Activated T-helper 1 cell treated with anti-CD3 and anti-CD28 coated beads, Interleukin-12 subunit alpha, Interleukin-12 subunit beta, Interleukin-2, Interleukin-4 antibody, amounts not matched to agents 30 ng/mL and 10 ng/mL and 1 ng/mL, durations not matched to agents 14 hours and 24 hours and 36 hours (primary cell): ENCODE measurements at regions not wholly inside any gene's neighbourhood (a gene's known extent, or its start where the extent isn't known, plus 50 kb on each side); places are given as distances from the start of the nearest gene placed in this dataset.

Experiments
- DNase-seq: peaks from one replicate; pipeline ENCODE4 v3.0.0; 2021; ENCODE audit warnings: low spot score
- H3K27ac Mint-ChIP-seq: one replicate; pipeline ENCODE4 v1.8.0; 2021; ENCODE audit warnings: mild to moderate bottlenecking, mixed read lengths
- H3K27me3 Mint-ChIP-seq: one replicate; pipeline ENCODE4 v1.8.0; 2022; ENCODE audit warnings: mild to moderate bottlenecking, moderate library complexity, mixed read lengths; ENCODE audit not compliant: insufficient read depth
- H3K36me3 Mint-ChIP-seq: one replicate; pipeline ENCODE4 v1.8.0; 2021; ENCODE audit warnings: low read depth, mixed read lengths
- H3K4me1 Mint-ChIP-seq: one replicate; pipeline ENCODE4 v1.8.0; 2021; ENCODE audit warnings: low read depth, mixed read lengths
- H3K4me3 Mint-ChIP-seq: one replicate; pipeline ENCODE4 v1.8.0; 2021; ENCODE audit warnings: mild to moderate bottlenecking, moderate library complexity, mixed read lengths
- H3K9me3 Mint-ChIP-seq: one replicate; pipeline ENCODE4 v1.8.0; 2021; ENCODE audit warnings: mixed read lengths
- intact Hi-C: fragments of 100-400 bp; cut with micrococcal nuclease; formaldehyde crosslinking; loops from one replicate; pipeline ENCODE4 v1.15.1; 2024

DNA sequence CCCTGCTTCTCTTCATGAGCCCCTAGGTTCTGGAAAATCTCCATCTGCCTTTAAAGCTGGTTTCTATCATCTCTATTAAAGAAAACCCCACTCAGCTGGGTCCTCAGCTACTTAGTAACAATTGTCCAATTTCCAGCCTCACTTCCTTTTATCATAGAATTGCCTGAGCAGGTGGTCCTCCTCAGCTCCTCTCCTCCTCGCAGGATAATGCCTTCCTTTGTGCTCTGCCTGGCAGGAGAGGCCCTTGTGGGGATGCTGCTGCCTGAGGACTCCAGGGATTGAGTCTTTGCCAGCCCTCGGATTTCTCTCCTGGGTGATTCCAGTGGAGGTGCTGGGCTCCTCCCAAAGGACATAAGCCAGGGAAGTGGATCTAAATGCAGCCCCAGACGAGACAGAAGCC lies 448.3 kb downstream of the INSC start:
- no peak for DNase-seq
- H3K9me3 Mint-ChIP-seq, result no peaks in the 10 kb centered on the region
- intact Hi-C loops, result no loop called here

GRCh38 chr11:15565880-15566279 lies 451.2 kb downstream of the INSC start:
- intact Hi-C loops, result no loop called here
- Mint-ChIP-seq H3K36me3 (no peaks in the 10 kb centered on the region), H3K9me3 (no peaks in the 10 kb centered on the region), H3K27me3 (no peaks in the 10 kb centered on the region), H3K27ac (no peak overlapping the region), H3K4me1 (no peaks in the 10 kb centered on the region), H3K4me3 (no peak overlapping the region)
- DNase-seq, result no peak

More for the DNA sequence above, 448.3 kb downstream of the INSC start:
- H3K4me3 Mint-ChIP-seq, result no peak overlapping the region
- H3K36me3 Mint-ChIP-seq, result no peaks in the 10 kb centered on the region
- H3K27ac Mint-ChIP-seq, result no peak overlapping the region
- H3K4me1 Mint-ChIP-seq, result no peaks in the 10 kb centered on the region
- H3K27me3 Mint-ChIP-seq, result no peaks in the 10 kb centered on the region

DNA sequence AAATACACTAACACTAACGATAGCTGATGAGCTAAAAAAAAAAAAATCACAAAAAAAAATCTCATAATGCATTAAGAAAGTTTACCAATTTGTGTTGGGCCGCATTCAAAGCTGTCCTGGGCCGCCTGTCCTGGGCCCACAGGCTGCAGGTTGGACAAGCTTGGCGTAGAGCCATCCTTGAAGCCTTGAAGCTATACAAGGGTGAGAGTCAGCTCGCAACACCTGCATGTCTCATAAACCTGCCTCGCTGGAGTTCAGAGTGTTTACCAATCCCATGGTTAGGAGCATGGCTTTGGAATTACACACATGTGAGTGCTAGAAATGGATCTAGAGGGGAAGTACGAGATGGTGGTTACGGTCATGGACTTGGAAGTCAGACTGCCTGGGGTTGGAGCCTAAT lies 453.7 kb downstream of the INSC start:
- intact Hi-C loops, result no loop called here
- Mint-ChIP-seq H3K9me3 (no peaks in the 10 kb centered on the region), H3K4me3 (no peak overlapping the region), H3K4me1 (no peaks in the 10 kb centered on the region), H3K27me3 (no peaks in the 10 kb centered on the region), H3K27ac (no peak overlapping the region), H3K36me3 (no peaks in the 10 kb centered on the region)
- DNase-seq, result no peak

DNA sequence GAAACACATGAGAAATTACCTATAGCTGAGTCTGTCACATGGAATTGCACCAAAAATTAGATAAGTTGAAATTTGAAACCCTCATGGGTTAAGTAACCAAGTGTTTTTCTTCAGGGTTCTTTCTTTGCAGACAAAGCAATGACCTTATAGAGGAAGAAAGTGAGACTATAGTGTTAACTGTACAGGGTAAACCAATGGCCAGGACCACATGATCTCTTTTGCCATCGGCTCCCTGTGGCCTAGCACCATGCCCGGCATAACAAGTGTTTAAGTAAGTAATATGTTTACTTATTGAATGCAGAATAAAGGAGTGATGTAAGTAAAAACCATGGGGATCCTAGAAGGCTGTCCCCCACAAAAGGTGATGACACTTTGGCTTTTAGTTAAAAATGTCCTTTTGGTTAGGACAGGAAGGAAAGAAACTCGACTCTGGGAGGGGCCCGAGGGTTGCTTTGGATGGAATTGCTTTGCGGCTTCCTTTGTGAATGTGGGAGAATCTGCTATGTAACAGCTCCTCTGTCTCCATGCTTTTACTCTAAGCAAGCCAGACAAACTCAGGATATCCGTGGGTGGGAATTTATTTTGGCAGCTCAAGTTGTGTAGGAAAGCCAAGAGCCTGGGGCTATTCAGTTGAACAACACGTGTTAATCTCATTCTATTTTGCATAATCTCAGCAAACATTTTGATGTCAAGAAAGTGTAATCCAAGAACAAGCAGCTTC lies 454.7 kb downstream of the INSC start:
- H3K36me3 Mint-ChIP-seq, result no peaks in the 10 kb centered on the region
- H3K4me1 Mint-ChIP-seq, result no peaks in the 10 kb centered on the region
- H3K4me3 Mint-ChIP-seq, result no peak overlapping the region
- no peaks in the 10 kb centered on the region for H3K27me3 Mint-ChIP-seq
- intact Hi-C loops, result no loop called here
- H3K27ac Mint-ChIP-seq, result no peak overlapping the region
- H3K9me3 Mint-ChIP-seq, result no peaks in the 10 kb centered on the region
- DNase-seq, result no peak

GRCh38 chr11:15575409-15575808 lies 460.7 kb downstream of the INSC start:
- no peak overlapping the region for H3K27ac Mint-ChIP-seq
- H3K27me3 Mint-ChIP-seq, result no peaks in the 10 kb centered on the region
- no peak for DNase-seq
- intact Hi-C loops, result no loop called here
- H3K9me3 Mint-ChIP-seq, result no peaks in the 10 kb centered on the region
- H3K4me3 Mint-ChIP-seq, result no peak overlapping the region
- no peaks in the 10 kb centered on the region for H3K36me3 Mint-ChIP-seq
- no peaks in the 10 kb centered on the region for H3K4me1 Mint-ChIP-seq

- H3K27ac Mint-ChIP-seq, result no peak overlapping the region
- H3K27me3 Mint-ChIP-seq, result no peaks in the 10 kb centered on the region
- intact Hi-C loops, result no loop called here
- no peaks in the 10 kb centered on the region for H3K9me3 Mint-ChIP-seq
- H3K4me1 Mint-ChIP-seq, result no peaks in the 10 kb centered on the region
- no peak for DNase-seq
- no peak overlapping the region for H3K4me3 Mint-ChIP-seq
- no peaks in the 10 kb centered on the region for H3K36me3 Mint-ChIP-seq
Measured at GRCh38 chr11:15576769-15577168, 462.0 kb downstream of the INSC start.

DNA sequence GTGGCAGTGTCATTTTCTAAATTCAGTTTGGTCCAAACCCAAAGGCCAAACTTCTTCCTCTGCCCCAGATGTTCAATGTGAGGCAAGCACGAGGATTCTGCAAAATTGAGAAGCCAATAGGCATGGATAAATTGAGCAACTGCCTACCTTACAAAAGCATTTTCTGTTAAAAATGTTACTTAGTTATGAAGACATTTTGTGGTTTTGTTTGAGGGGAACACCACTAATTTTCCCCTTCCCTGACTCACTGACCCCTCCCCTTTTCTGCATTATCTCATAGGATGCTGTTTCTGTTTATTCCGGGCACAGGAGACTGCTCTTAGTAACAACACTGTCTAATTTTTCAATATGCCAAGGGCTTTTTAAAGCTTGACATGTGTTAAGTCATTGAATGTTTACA lies 462.8 kb downstream of the INSC start:
- Mint-ChIP-seq H3K27me3 (no peaks in the 10 kb centered on the region), H3K9me3 (no peaks in the 10 kb centered on the region), H3K36me3 (no peaks in the 10 kb centered on the region), H3K4me1 (no peaks in the 10 kb centered on the region), H3K27ac (no peak overlapping the region), H3K4me3 (no peak overlapping the region)
- no peak for DNase-seq
- intact Hi-C loops, result no loop called here

DNA sequence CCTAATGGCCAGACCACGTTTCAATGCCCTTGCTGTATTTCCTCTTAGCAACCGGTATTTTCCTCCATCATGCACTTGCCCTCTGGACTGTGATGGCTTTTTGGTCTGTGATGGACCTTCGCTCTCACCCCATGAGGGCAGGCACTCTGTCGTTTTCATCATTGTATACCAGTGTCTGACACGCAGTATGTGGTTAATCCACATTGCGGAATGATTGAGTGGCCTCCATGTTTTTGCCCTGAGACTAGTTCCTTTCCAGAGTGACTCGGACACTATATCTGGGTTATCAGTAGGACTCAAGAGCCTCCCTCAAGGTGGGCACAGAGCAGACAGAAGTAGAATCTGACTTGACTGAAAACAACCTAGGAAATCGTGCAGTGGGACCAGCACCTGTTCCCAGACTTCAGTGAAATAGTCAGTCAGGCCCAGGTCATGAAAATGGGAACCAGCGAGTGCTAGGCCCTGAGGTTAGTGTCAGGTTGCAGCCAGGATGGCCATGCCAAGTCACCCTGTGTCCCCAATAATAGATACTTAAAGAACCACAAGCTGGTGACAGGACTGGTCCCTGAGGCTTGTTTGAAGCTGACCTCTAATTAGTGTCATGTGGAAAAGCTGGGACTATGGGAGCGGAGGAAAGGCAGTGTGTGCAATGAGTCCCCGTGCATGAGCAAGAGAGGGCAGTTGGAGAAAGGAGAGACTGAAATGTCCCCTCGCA lies 464.7 kb downstream of the INSC start:
- H3K9me3 Mint-ChIP-seq, result no peaks in the 10 kb centered on the region
- no peaks in the 10 kb centered on the region for H3K4me1 Mint-ChIP-seq
- H3K36me3 Mint-ChIP-seq, result no peaks in the 10 kb centered on the region
- intact Hi-C loops, result no loop called here
- H3K4me3 Mint-ChIP-seq, result no peak overlapping the region
- H3K27ac Mint-ChIP-seq, result no peak overlapping the region
- no peak for DNase-seq
- H3K27me3 Mint-ChIP-seq, result no peaks in the 10 kb centered on the region

DNA sequence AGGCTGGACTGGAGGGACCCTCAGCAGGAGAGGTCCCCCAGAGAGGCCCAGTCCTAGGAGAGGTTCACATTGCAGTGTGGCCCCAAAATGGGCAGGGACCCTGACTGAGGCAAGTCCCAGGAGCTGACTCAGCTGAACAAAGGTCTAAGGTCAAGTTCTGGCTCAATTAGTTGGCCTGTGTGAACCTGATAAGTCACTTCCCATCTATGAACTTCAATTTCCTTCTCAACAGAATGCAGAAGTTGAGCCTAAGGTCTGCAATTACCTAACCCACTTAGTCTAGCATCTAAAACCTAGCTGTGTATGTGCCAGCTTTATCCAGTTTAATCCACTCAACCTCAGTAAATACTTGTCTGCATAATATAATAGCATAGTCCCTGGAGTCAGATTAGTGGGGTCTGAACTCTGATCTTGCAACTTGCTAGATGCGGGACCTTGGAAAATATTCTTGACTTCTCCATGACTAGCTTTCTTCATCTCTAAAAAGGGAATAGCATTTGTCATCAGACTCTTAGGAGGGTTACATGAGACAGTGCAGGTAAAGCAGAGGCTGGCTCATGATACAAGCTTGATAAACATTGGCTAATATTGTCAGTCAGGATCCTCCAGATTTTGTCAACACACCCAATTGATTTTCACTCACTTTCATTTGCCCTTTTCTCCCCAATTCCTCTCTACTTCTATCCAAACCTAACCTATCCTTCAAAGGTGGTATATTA lies 465.5 kb downstream of the INSC start:
- Mint-ChIP-seq H3K9me3 (no peaks in the 10 kb centered on the region), H3K36me3 (no peaks in the 10 kb centered on the region), H3K27ac (no peak overlapping the region), H3K27me3 (no peaks in the 10 kb centered on the region), H3K4me1 (no peaks in the 10 kb centered on the region), H3K4me3 (no peak overlapping the region)
- intact Hi-C loops, result no loop called here
- DNase-seq, result no peak

GRCh38 chr11:15580775-15581095 lies 466.0 kb downstream of the INSC start:
- Mint-ChIP-seq H3K36me3 (no peaks in the 10 kb centered on the region), H3K4me3 (no peak overlapping the region), H3K27me3 (no peaks in the 10 kb centered on the region), H3K27ac (no peak overlapping the region), H3K9me3 (no peaks in the 10 kb centered on the region), H3K4me1 (no peaks in the 10 kb centered on the region)
- DNase-seq, result no peak
- intact Hi-C loops, result no loop called here

- intact Hi-C loops, result no loop called here
- no peaks in the 10 kb centered on the region for H3K27me3 Mint-ChIP-seq
- no peak overlapping the region for H3K27ac Mint-ChIP-seq
Measured at GRCh38 chr11:15584158-15584557, 469.4 kb downstream of the INSC start.

DNA sequence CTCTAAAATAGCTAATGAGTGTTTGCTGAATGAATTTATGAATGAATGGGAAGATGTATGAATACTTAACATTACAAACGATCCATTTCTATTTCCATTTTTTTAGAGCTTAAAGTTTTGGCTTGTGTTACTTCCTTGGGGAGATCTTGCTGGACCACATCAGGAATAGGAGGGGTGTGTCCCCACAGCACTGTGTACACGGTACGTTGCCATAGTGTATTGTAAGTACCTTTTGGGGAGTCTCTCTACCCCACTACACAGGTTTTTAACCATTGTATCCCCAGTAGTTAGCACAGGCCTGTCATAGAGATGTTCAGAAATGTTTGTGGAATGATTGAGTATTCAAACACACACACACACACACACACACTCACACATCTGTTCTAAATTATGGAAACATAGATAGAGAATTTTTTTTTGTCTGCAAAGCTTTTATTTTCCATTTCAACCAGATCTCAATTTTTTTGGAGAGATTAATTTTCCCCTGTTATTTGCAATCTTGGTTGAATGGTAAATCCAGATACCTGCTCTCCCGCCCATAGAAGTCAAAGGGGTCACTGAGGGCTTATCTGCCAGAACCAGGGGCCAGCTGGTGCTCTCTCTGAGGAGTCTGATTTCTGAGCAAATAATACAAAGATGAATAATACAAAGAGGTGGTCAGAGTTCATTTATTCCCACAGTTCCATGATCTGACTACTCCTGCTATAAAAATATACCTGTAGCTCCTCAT lies 471.0 kb downstream of the INSC start:
- no peak overlapping the region for H3K4me3 Mint-ChIP-seq
- H3K27ac Mint-ChIP-seq, result no peak overlapping the region
- H3K36me3 Mint-ChIP-seq, result no peaks in the 10 kb centered on the region
- no peak for DNase-seq
- no peaks in the 10 kb centered on the region for H3K9me3 Mint-ChIP-seq
- intact Hi-C loops, result no loop called here
- no peaks in the 10 kb centered on the region for H3K27me3 Mint-ChIP-seq
- no peaks in the 10 kb centered on the region for H3K4me1 Mint-ChIP-seq

More at GRCh38 chr11:15584158-15584557, 469.4 kb downstream of the INSC start:
- Mint-ChIP-seq H3K4me1 (no peaks in the 10 kb centered on the region), H3K4me3 (no peak overlapping the region), H3K36me3 (no peaks in the 10 kb centered on the region), H3K9me3 (no peaks in the 10 kb centered on the region)
- DNase-seq, result no peak
